Neural cell (in vitro differentiated cells): ENCODE measurements at regions not wholly inside any gene's neighbourhood (a gene's known extent, or its start where the extent isn't known, plus 50 kb on each side); places are given as distances from the start of the nearest gene placed in this dataset.

ENCODE experiments used
- H2AFZ ChIP-seq: fragments of 200-600, 300-800 bp; sonication (generic), shearing (Covaris generic); 2 replicates; pipeline ENCODE4 v1.6.0; 2014; ENCODE audit warnings: low read depth, mild to moderate bottlenecking, antibody characterized with exemption, low read length, moderate library complexity
- H3F3A ChIP-seq: fragments of 200-600 bp; shearing (Covaris generic); 2 replicates; pipeline ENCODE4 v1.6.1; 2016; ENCODE audit warnings: mild to moderate bottlenecking, moderate library complexity, mixed read lengths, antibody characterized with exemption, low read length; ENCODE audit not compliant: insufficient read depth, poor library complexity, severe bottlenecking
- H3K27ac ChIP-seq: fragments of 200-600, 300-800 bp; sonication (generic), shearing (Covaris generic); 2 replicates; pipeline ENCODE4 v1.5.1; 2014; ENCODE audit warnings: mild to moderate bottlenecking, low read length, moderate library complexity
- H3K27me3 ChIP-seq: fragments of 300-800, 200-600 bp; sonication (generic), shearing (Covaris generic); 2 replicates; pipeline ENCODE4 v1.6.0; 2014; ENCODE audit warnings: mild to moderate bottlenecking, low read depth, low read length, moderate library complexity; ENCODE audit not compliant: insufficient read depth
- H3K36me3 ChIP-seq: fragments of 300-800, 200-600 bp; sonication (generic), shearing (Covaris generic); 2 replicates; pipeline ENCODE4 v1.5.1; 2014; ENCODE audit warnings: mild to moderate bottlenecking, antibody characterized with exemption, low read length, moderate library complexity; ENCODE audit not compliant: insufficient read depth
- H3K4me2 ChIP-seq: fragments of 300-800, 200-600 bp; sonication (generic), shearing (Covaris generic); 2 replicates; pipeline ENCODE4 v1.6.0; 2014; ENCODE audit warnings: mild to moderate bottlenecking, low read length
- H3K4me3 ChIP-seq: fragments of 300-800, 200-600 bp; sonication (generic), shearing (Covaris generic); 2 replicates; pipeline ENCODE4 v1.5.1; 2014; ENCODE audit warnings: mild to moderate bottlenecking, low read length, moderate library complexity
- H3K79me2 ChIP-seq: fragments of 200-600 bp; shearing (Covaris generic); replicated peaks from 2 replicates; pipeline ENCODE4 v1.6.0; 2014; ENCODE audit warnings: mild to moderate bottlenecking, low read length, moderate library complexity; ENCODE audit not compliant: insufficient read depth
- H3K9ac ChIP-seq: fragments of 300-800, 200-600 bp; sonication (generic), shearing (Covaris generic); 2 replicates; pipeline ENCODE4 v1.6.1; 2016; ENCODE audit warnings: mild to moderate bottlenecking, low read length, mixed read lengths
- H3K9me2 ChIP-seq: fragments of 200-600 bp; shearing (Covaris generic); 2 replicates; pipeline ENCODE4 v1.6.1; 2016; ENCODE audit warnings: mild to moderate bottlenecking, low read length, mixed read lengths; ENCODE audit not compliant: insufficient read depth
- H3K9me3 ChIP-seq: fragments of 200-600, 300-800 bp; sonication (generic), shearing (Covaris generic); 2 replicates; pipeline ENCODE4 v1.6.1; 2016; ENCODE audit warnings: mild to moderate bottlenecking, mixed run types, low read length, moderate library complexity, mixed read lengths
- H4K20me1 ChIP-seq: fragments of 200-600 bp; shearing (Covaris generic); 2 replicates; pipeline ENCODE4 v1.6.1; 2016; ENCODE audit warnings: mild to moderate bottlenecking, mixed run types; ENCODE audit not compliant: insufficient read depth
- EP300 ChIP-seq: fragments of 450-650 bp; conservative IDR thresholded peaks from 2 replicates; pipeline ENCODE4 v1.6.1; 2014; ENCODE audit warnings: antibody characterized with exemption, mild to moderate bottlenecking, moderate library complexity; ENCODE audit not compliant: poor library complexity, severe bottlenecking
- EZH2 ChIP-seq: fragments of 200-600, 300-800 bp; shearing (Covaris generic), sonication (generic); IDR thresholded peaks from 2 replicates; pipeline ENCODE4 v1.6.1; 2014; ENCODE audit warnings: antibody characterized with exemption, low read length, borderline replicate concordance, mild to moderate bottlenecking; ENCODE audit not compliant: insufficient read depth, poor library complexity, severe bottlenecking
- MXI1 ChIP-seq: fragments of 450-650 bp; conservative IDR thresholded peaks from 2 replicates; pipeline ENCODE4 v1.6.1; 2014; ENCODE audit warnings: antibody characterized with exemption, mild to moderate bottlenecking; ENCODE audit not compliant: poor library complexity, severe bottlenecking
- POLR2AphosphoS5 ChIP-seq: IDR thresholded peaks from 2 replicates; pipeline ENCODE4 v1.6.1; 2012
- RAD21 ChIP-seq: fragments of 450-650 bp; conservative IDR thresholded peaks from 2 replicates; pipeline ENCODE4 v1.6.1; 2014; ENCODE audit warnings: antibody characterized with exemption, mild to moderate bottlenecking, moderate library complexity
- SMC3 ChIP-seq: fragments of 450-650 bp; conservative IDR thresholded peaks from 2 replicates; pipeline ENCODE4 v1.6.1; 2014; ENCODE audit warnings: antibody characterized with exemption, mild to moderate bottlenecking, moderate library complexity; ENCODE audit not compliant: poor library complexity
- TAF1 ChIP-seq: IDR thresholded peaks from 2 replicates; pipeline ENCODE4 v1.6.1; 2012; ENCODE audit warnings: low read depth
- TF ChIP-seq, protein P1 (sequence below): IDR thresholded peaks from 2 replicates; pipeline ENCODE4 v1.6.1; 2012; ENCODE audit warnings: borderline replicate concordance
- TF ChIP-seq, protein P2 (sequence below): fragments of 450-650 bp; IDR thresholded peaks from 2 replicates; pipeline ENCODE4 v1.5.1; 2014; ENCODE audit warnings: antibody characterized with exemption, mild to moderate bottlenecking, moderate library complexity; ENCODE audit not compliant: poor library complexity, severe bottlenecking

DNA sequence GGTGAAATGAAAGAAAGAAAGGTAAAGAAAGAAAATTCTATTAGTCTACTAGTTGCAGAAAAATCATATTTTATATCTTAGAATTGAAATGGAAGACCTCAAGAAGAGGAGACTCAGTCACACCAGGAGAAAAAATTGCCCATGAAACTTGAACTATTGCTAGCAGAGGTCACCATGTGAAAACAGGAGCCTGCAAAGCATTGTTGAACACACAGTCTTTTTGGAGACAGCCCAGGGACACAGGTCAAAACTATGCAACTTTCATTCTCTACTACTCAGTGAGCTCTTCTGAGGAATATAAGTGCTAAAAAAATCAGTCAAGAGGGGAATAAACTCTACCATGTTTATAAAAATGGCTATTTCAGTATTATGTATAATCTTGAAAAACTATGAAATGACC, 89.8 kb upstream of the TENT5A start:
- Histone ChIP-seq H3K36me3 (no peaks in the 10 kb centered on the region), H3K9me2 (no peaks in the 10 kb centered on the region), H4K20me1 (no peaks in the 10 kb centered on the region)

DNA sequence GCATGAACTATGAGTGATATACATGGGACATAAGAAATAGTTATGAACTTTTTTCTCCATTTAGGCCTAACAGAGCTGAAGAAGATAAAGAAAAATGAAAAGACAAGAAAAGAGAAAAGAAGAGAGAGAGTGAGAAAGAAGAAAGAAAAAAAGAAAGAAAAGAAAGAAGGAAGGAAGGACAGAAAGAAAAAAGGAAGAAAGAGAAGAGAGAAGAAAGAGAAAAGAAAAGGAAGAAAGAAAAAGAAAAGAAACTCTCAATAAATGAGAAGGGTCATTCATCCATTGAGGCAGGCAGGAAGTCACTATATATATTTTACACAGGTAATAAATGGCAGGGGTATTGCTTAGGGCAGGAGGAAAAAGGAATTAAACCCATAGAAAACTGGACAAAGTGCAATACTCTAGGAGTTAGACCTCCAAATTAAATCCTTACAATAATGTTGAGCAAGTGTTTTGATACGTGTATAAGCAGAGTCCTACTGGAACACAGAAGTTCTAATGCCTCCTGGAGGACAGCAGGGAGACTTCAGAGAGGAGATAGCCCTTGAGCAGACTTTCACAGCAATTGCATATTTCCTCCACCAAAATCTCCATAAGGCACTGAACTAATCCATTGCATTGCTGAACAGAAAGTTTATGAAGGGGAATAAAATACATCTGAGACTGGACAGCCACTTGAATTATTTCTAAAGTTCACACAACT, 86.4 kb upstream of the TENT5A start:
- Histone ChIP-seq H2AFZ (no peak overlapping the region), H3K4me2 (no peak overlapping the region), H3F3A (no peaks in the 10 kb centered on the region), H3K36me3 (no peaks in the 10 kb centered on the region), H3K4me3 (no peak overlapping the region), H3K27me3 (no peaks in the 10 kb centered on the region), H3K27ac (no peak overlapping the region), H3K9me2 (no peaks in the 10 kb centered on the region), H3K9me3 (no peaks in the 10 kb centered on the region), H4K20me1 (no peaks in the 10 kb centered on the region), H3K9ac (no peak overlapping the region), H3K79me2 (no peaks in the 10 kb centered on the region)
- TF ChIP-seq EP300 (no peak), TAF1 (no peak), POLR2AphosphoS5 (no peak), MXI1 (no peak), RAD21 (no peak), SMC3 (no peak), EZH2 (no peak)
- TF ChIP-seq, protein P1, sequence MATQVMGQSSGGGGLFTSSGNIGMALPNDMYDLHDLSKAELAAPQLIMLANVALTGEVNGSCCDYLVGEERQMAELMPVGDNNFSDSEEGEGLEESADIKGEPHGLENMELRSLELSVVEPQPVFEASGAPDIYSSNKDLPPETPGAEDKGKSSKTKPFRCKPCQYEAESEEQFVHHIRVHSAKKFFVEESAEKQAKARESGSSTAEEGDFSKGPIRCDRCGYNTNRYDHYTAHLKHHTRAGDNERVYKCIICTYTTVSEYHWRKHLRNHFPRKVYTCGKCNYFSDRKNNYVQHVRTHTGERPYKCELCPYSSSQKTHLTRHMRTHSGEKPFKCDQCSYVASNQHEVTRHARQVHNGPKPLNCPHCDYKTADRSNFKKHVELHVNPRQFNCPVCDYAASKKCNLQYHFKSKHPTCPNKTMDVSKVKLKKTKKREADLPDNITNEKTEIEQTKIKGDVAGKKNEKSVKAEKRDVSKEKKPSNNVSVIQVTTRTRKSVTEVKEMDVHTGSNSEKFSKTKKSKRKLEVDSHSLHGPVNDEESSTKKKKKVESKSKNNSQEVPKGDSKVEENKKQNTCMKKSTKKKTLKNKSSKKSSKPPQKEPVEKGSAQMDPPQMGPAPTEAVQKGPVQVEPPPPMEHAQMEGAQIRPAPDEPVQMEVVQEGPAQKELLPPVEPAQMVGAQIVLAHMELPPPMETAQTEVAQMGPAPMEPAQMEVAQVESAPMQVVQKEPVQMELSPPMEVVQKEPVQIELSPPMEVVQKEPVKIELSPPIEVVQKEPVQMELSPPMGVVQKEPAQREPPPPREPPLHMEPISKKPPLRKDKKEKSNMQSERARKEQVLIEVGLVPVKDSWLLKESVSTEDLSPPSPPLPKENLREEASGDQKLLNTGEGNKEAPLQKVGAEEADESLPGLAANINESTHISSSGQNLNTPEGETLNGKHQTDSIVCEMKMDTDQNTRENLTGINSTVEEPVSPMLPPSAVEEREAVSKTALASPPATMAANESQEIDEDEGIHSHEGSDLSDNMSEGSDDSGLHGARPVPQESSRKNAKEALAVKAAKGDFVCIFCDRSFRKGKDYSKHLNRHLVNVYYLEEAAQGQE, result no peak
- TF ChIP-seq, protein P2, sequence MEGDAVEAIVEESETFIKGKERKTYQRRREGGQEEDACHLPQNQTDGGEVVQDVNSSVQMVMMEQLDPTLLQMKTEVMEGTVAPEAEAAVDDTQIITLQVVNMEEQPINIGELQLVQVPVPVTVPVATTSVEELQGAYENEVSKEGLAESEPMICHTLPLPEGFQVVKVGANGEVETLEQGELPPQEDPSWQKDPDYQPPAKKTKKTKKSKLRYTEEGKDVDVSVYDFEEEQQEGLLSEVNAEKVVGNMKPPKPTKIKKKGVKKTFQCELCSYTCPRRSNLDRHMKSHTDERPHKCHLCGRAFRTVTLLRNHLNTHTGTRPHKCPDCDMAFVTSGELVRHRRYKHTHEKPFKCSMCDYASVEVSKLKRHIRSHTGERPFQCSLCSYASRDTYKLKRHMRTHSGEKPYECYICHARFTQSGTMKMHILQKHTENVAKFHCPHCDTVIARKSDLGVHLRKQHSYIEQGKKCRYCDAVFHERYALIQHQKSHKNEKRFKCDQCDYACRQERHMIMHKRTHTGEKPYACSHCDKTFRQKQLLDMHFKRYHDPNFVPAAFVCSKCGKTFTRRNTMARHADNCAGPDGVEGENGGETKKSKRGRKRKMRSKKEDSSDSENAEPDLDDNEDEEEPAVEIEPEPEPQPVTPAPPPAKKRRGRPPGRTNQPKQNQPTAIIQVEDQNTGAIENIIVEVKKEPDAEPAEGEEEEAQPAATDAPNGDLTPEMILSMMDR, result no peak

More for the DNA sequence above, 89.8 kb upstream of the TENT5A start:
- H3K27me3 ChIP-seq, result no peaks in the 10 kb centered on the region
- TF ChIP-seq MXI1, result no peak
- TF ChIP-seq EZH2, result no peak
- no peak for TF ChIP-seq POLR2AphosphoS5
- TF ChIP-seq, protein P2, result no peak
- TF ChIP-seq SMC3, result no peak
- TF ChIP-seq TAF1, result no peak
- no peak for TF ChIP-seq RAD21
- TF ChIP-seq, protein P1, result no peak
- no peak for TF ChIP-seq EP300
- no peaks in the 10 kb centered on the region for H3K79me2 ChIP-seq
- no peak overlapping the region for H2AFZ ChIP-seq
- no peaks in the 10 kb centered on the region for H3F3A ChIP-seq
- H3K4me2 ChIP-seq, result no peak overlapping the region
- no peak overlapping the region for H3K9ac ChIP-seq
- no peaks in the 10 kb centered on the region for H3K9me3 ChIP-seq
- no peak overlapping the region for H3K27ac ChIP-seq
- no peak overlapping the region for H3K4me3 ChIP-seq
